HUDEP-2 (cell line): ENCODE measurements at regions not wholly inside any gene's neighbourhood (a gene's known extent, or its start where the extent isn't known, plus 50 kb on each side); places are given as distances from the start of the nearest gene placed in this dataset.
A peak's percentile ranks its signal among the peaks of the same experiment; 100 is the strongest.

Experiments
- DNase-seq, 76 experiments: peaks; one replicate each; lab custom pipeline; 2025; ENCODE audit not compliant: unreplicated experiment in 76 of 76; lab: John Stamatoyannopoulos, UW

- DNase-seq: peak in 39 of 76 experiments; percentile 10 to 75 (median 47)
These were observed 94.4 kb downstream of the MIS18A start for GRCh38 chr21:32184485-32184884.

- peak in 74 of 76 experiments; percentile 63 to 97 (median 81) for DNase-seq
These were observed 94.8 kb downstream of the MIS18A start for GRCh38 chr21:32184065-32184464.

- DNase-seq: peak in 1 of 76 experiments; percentile 25
These were observed 95.5 kb downstream of the MIS18A start for GRCh38 chr21:32183396-32183795.

- peak in 2 of 76 experiments; percentile 17 to 19 for DNase-seq
These were observed 96.4 kb downstream of the MIS18A start for GRCh38 chr21:32182449-32182848.

- DNase-seq: peak in 74 of 76 experiments; percentile 67 to 100 (median 95)
These were observed 97.4 kb downstream of the MIS18A start for GRCh38 chr21:32181457-32181856.

- DNase-seq: no peak
These were observed 104.0 kb downstream of the MIS18A start for GRCh38 chr21:32174819-32175218.

- no peak for DNase-seq
These were observed 105.6 kb downstream of the MIS18A start for GRCh38 chr21:32173121-32173724.

GRCh38 chr21:32172106-32172505, 106.7 kb downstream of the MIS18A start:
- no peak for DNase-seq

GRCh38 chr21:32167513-32167912, 111.3 kb downstream of the MIS18A start:
- no peak for DNase-seq

GRCh38 chr21:32163386-32163785, 115.5 kb downstream of the MIS18A start:
- DNase-seq: peak in 1 of 76 experiments; percentile 3

- no peak for DNase-seq
These were observed 116.0 kb downstream of the MIS18A start for GRCh38 chr21:32162727-32163320.

- no peak for DNase-seq
These were observed 123.6 kb downstream of the MIS18A start for GRCh38 chr21:32155226-32155625.

- DNase-seq: no peak
These were observed 131.8 kb downstream of the MIS18A start for GRCh38 chr21:32147041-32147440.

GRCh38 chr21:32144851-32145250, 134.0 kb downstream of the MIS18A start:
- DNase-seq: no peak

- DNase-seq: no peak
These were observed 135.5 kb downstream of the MIS18A start for GRCh38 chr21:32143241-32143939.

- no peak for DNase-seq
These were observed 137.6 kb downstream of the MIS18A start for GRCh38 chr21:32141318-32141633.

GRCh38 chr21:32140604-32141317, 138.1 kb downstream of the MIS18A start:
- no peak for DNase-seq

- peak in 9 of 76 experiments; percentile 14 to 43 (median 23) for DNase-seq
These were observed 138.7 kb downstream of the MIS18A start for GRCh38 chr21:32140151-32140550.

GRCh38 chr21:32138658-32139057, 140.2 kb downstream of the MIS18A start:
- DNase-seq: peak in 72 of 76 experiments; percentile 14 to 88 (median 58)

GRCh38 chr21:32137931-32138330, 140.9 kb downstream of the MIS18A start:
- DNase-seq: peak in 75 of 76 experiments; percentile 53 to 97 (median 85)

- peak in 1 of 76 experiments; percentile 40 for DNase-seq
These were observed 141.6 kb downstream of the MIS18A start for GRCh38 chr21:32137266-32137665.
